OCI-M1 (cell line): ENCODE measurements at regions not wholly inside any gene's neighbourhood (a gene's known extent, or its start where the extent isn't known, plus 50 kb on each side); places are given as distances from the start of the nearest gene placed in this dataset.
"Not testable (repeated sequence)": the region's sequence is repeated elsewhere in the genome, so short reads cannot be mapped to it uniquely, and the experiment has no call there.

Experiments
- DNase-seq: peaks from one replicate; lab custom pipeline; 2025; lab: John Stamatoyannopoulos, UW

DNA sequence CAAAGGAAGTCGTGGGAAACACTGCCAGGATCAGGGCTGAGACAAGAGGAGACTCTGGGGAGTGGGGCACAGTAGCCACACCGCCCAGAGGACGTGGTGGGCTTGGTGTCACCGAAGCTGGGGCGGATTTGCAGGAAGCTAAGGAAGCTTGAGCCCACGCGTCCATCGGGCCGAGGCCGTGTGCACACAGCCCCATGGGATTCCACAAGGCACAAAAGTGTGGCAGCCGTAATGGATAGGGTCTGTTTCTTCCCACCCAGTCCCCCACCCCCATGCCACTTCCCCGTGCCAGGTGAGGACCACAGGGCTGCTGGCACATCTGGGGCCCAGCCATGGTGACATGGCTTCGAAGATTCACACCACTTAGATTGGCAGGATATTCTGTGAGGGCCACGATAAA, 153.2 kb upstream of the SPACA7 start:
- no peak for DNase-seq

DNA sequence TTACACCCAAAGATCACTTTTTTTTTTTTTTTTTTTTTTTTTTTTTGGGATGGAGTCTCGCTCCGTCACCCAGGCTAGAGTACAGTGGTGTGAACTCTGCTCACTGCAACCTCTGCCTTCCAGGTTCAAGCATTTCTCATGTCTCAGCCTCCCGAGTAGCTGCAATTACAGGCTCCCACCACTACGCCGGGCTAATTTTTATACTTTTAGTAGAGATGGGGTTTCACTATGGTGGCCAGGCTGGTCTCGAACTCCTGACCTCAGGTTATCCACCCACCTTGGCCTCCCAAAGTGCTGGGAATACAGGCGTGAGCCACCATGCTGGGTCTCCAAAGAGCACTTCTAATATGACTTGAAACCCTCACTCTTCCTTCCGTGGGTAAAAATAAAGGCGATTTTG, 152.2 kb upstream of the SPACA7 start:
- not testable (repeated sequence) for DNase-seq

- no peak for DNase-seq
Measured at GRCh38 chr13:112225429-112226090, 150.6 kb upstream of the SPACA7 start.

GRCh38 chr13:112226320-112227002, 149.7 kb upstream of the SPACA7 start:
- DNase-seq = no peak

DNA sequence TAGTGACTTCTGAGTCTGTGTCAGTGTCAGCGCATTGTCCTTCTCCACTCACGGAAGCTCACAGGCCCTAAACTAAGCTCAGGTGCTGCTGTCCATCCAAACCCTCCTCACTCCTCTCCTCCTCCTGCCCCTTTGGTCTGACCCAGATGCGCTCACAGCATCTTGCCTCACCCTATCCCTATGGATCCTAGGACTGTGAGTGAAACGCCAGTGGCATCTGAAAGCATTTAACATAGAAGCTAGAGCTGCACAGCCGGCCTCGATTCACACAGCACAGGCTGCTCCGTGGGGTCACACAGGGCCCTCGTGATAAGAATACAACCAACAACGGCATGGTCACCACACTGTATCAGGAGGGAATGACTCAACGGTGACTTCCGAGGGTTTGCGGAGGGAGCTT, 149.1 kb upstream of the SPACA7 start:
- DNase-seq = no peak

GRCh38 chr13:112229445-112229844, 146.7 kb upstream of the SPACA7 start:
- no peak for DNase-seq

- no peak for DNase-seq
Measured at GRCh38 chr13:112229992-112230872, 145.9 kb upstream of the SPACA7 start.

GRCh38 chr13:112231451-112232083, 144.6 kb upstream of the SPACA7 start:
- no peak for DNase-seq

GRCh38 chr13:112233256-112233655, 142.9 kb upstream of the SPACA7 start:
- DNase-seq = no peak

GRCh38 chr13:112233716-112234115, 142.4 kb upstream of the SPACA7 start:
- DNase-seq = no peak

- no peak for DNase-seq
Measured at GRCh38 chr13:112234131-112234875, 141.9 kb upstream of the SPACA7 start.

DNA sequence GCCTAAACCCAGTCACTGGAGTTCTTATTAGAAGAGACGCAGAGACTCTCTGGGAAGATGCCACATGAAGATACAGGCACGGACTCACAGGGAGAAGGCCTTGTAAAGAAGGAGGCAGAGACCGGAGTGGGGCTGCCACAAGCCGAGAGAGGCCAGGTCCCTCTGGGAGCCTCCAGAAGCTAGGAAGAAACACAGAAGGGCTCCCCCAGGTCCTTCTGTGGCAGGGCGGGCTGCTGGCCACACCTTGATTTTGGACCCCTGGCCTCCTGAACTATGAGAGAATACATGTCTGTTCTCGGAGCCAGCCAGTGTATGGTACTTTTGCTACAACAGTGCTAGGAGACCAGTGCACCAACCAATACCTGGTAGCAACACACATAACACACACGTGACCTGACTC, 140.1 kb upstream of the SPACA7 start:
- no peak for DNase-seq

GRCh38 chr13:112236539-112237197, 139.5 kb upstream of the SPACA7 start:
- no peak for DNase-seq

DNA sequence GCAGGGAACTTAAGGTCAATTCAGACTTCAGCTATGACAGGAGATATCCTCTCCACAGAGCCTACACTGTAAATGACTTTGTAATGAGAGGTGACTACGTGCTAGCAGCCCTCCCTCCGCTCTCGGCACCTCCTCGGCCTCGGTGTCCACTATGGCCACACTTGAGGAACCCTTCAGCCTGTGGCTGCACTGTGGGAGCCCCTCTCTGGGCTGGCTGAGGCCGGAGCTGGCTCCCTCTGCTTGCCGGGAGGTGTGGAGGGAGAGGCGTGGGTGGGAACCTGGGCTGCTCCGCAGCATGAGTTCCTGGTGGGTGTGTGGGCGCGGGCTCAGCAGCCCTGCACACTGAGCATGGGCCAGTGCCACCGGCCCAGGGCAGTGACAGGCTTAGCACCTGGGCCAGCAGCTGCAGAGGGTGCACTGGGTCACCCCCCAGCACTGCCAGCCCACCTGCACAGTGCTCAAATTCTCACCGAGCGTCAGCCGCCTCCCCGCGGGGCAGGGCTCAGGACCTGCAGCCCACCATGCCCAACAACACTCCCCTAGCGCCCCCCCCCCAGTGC, 137.6 kb upstream of the SPACA7 start:
- DNase-seq = no peak

- DNase-seq = no peak
Measured at GRCh38 chr13:112240076-112240475, 136.1 kb upstream of the SPACA7 start.

DNA sequence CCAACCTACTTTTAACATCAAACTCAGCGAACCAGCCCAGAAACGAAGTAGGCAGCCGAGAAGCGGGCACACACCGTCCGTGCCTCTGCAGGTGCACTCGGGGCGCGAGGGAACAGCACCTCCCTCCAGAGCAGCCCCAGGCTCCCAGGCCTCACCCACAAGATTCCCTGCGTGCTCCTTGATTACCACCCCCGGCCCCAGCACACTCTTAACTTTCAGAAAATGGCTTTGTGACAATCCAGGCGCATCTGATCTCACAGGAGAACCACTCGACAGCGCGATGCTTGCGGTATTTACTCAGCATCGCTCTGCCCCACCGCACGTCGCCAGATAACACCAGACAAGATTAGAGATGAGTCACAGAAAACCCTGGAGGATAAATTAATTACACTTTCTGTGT, 134.9 kb upstream of the SPACA7 start:
- no peak for DNase-seq

DNA sequence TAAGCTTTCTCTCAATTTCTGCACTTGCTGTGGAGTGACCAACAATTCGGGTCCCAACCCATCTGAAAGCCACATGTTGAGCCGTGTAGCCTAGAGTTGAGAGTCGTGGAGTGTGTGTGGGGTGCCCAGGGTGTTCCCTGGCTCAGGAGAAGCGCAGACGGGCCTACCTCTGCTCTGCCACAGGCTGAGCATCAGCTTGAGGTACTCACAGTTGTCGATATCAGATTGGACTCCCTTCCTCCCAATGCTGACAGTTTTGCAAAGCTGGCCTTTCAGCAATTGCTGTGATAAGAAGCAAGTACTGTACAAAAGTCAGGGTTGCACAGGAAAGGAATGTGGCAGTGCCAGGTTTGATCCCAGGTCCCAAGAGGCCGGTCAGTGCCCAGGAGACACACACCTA, 133.4 kb upstream of the SPACA7 start:
- DNase-seq = no peak

DNA sequence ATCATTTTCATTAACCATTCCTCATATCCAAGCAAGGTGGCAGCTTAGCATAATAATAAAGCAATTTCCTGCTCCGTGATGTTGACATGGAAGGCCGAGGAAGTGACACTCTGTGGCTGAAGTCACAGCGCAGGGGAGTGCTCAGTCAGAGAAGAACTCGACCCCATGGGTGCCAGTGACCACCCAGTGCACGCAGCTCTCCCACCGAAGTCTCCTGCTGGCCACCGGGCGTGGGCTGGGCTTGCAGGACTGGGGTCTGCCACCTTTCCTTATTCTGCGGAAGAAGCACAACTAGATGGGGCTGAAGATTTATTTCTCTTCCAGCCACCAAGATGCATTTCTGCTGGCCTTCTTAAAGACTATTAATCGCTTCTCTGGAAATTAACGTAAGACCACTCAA, 132.1 kb upstream of the SPACA7 start:
- DNase-seq = no peak

DNA sequence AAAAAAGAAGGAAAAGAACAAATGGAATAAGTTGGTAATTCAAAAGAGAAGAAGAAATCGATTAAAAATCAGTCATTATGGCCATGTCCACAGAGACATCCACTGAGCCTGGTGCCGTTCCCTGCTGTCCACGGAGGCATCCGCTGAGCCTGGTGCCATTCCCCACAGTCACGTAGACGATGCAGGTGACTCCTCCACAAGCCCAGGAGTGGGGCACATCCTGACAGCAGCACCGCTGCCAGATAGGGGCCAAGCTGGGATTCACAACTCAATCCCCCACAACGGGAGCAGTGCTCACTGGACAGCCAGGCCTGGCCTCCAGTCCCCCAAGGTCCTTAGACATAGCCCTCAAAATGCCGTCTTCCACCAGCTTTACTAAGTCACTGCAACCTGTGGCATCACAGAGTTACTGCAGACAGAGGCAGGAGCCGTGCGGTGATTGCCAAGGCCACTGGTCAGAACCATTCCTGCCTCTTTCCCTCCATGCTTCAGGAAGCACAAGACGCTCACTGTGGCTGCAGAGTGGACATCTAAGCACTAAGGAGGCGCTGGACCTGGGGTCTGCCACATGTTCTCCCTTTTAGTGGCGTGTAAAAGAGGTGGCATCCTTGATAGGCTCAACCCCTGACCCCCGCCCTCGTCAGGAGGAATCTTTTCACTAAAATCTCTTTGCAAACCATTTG, 131.5 kb upstream of the SPACA7 start:
- no peak for DNase-seq

GRCh38 chr13:112245179-112245724, 130.9 kb upstream of the SPACA7 start:
- DNase-seq = no peak
